ENCODE measurements at regions not wholly inside any gene's neighbourhood (a gene's known extent, or its start where the extent isn't known, plus 50 kb on each side); places are given as distances from the start of the nearest gene placed in this dataset.

DNA sequence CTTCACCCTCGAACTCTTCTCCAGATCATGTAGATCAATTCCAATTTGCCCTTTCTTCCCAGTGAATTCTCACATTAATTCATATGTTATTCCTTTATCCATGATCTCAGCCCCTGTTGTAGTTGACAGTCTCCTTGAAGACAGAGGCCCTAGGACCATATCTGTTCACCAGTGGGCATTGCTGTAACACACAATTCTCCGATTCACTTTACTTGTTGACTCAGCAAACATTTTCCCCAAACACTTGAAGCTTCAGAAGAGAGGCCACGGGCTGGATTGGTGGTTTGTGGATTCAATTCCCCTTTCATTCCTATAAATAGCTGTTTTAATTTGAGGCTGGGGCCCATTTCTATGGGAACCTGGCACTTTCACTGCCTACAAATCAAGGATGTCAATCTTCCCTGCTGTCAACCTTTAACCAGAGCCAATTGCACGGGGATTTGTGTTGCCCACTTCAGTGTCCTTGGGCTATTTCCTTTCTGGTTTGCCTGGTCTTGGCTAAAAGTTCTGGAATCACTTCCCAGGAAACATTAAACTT lies 393.0 kb upstream of the KIRREL3 start:
- TF ChIP-seq, protein P1, sequence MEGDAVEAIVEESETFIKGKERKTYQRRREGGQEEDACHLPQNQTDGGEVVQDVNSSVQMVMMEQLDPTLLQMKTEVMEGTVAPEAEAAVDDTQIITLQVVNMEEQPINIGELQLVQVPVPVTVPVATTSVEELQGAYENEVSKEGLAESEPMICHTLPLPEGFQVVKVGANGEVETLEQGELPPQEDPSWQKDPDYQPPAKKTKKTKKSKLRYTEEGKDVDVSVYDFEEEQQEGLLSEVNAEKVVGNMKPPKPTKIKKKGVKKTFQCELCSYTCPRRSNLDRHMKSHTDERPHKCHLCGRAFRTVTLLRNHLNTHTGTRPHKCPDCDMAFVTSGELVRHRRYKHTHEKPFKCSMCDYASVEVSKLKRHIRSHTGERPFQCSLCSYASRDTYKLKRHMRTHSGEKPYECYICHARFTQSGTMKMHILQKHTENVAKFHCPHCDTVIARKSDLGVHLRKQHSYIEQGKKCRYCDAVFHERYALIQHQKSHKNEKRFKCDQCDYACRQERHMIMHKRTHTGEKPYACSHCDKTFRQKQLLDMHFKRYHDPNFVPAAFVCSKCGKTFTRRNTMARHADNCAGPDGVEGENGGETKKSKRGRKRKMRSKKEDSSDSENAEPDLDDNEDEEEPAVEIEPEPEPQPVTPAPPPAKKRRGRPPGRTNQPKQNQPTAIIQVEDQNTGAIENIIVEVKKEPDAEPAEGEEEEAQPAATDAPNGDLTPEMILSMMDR (IDR thresholded peaks at IDR 0.05): no peak
- no peak for TF ChIP-seq EZH2 (IDR thresholded peaks at IDR 0.05; ENCODE audit: borderline replicate concordance, insufficient read depth, low read depth, low read length, poor library complexity, severe bottlenecking)

All from B cell (primary cell).